ENCODE measurements at regions not wholly inside any gene's neighbourhood (a gene's known extent, or its start where the extent isn't known, plus 50 kb on each side); places are given as distances from the start of the nearest gene placed in this dataset.

- TF ChIP-seq CTCF (IDR thresholded peaks at IDR 0.05) = no peak
- no peak for TF ChIP-seq ZFX (IDR thresholded peaks at IDR 0.05; ENCODE audit: borderline replicate concordance)
Measured at GRCh38 chr2:18167871-18168270, 289.4 kb downstream of the KCNS3 start.
